GM19025 (cell line): ENCODE measurements at regions not wholly inside any gene's neighbourhood (a gene's known extent, or its start where the extent isn't known, plus 50 kb on each side); places are given as distances from the start of the nearest gene placed in this dataset.

ENCODE experiments used
- ATAC-seq: cut with Tn5 transposase; IDR thresholded peaks from one replicate; pipeline ENCODE4 v1.9.1; 2021; ENCODE audit warnings: mild to moderate bottlenecking, low read depth, moderate library complexity; ENCODE audit not compliant: unreplicated experiment

GRCh38 chr9:85215416-85215815 lies 526.3 kb downstream of the AGTPBP1 start:
- no peak for ATAC-seq

GRCh38 chr9:85213650-85214607 lies 527.8 kb downstream of the AGTPBP1 start:
- ATAC-seq, result no peak

GRCh38 chr9:85212887-85213286 lies 528.9 kb downstream of the AGTPBP1 start:
- no peak for ATAC-seq

- no peak for ATAC-seq
These were observed 529.5 kb downstream of the AGTPBP1 start for GRCh38 chr9:85212209-85212608.

- ATAC-seq, result no peak
These were observed 533.1 kb downstream of the AGTPBP1 start for GRCh38 chr9:85208666-85209065.

GRCh38 chr9:85204176-85204575 lies 534.6 kb downstream of the NTRK2 start:
- no peak for ATAC-seq

GRCh38 chr9:85202596-85202995 lies 533.1 kb downstream of the NTRK2 start:
- ATAC-seq, result no peak

- no peak for ATAC-seq
These were observed 531.3 kb downstream of the NTRK2 start for GRCh38 chr9:85200726-85201404.

GRCh38 chr9:85199866-85200495 lies 530.5 kb downstream of the NTRK2 start:
- ATAC-seq, result no peak

- ATAC-seq, result no peak
These were observed 523.2 kb downstream of the NTRK2 start for GRCh38 chr9:85192750-85193149.

GRCh38 chr9:85186218-85186585 lies 516.7 kb downstream of the NTRK2 start:
- no peak for ATAC-seq

GRCh38 chr9:85185486-85186217 lies 516.1 kb downstream of the NTRK2 start:
- ATAC-seq, result no peak

GRCh38 chr9:85182383-85182782 lies 512.9 kb downstream of the NTRK2 start:
- no peak for ATAC-seq

- ATAC-seq, result no peak
These were observed 508.9 kb downstream of the NTRK2 start for GRCh38 chr9:85178474-85178873.

- ATAC-seq, result no peak
These were observed 504.4 kb downstream of the NTRK2 start for GRCh38 chr9:85173967-85174366.

- ATAC-seq, result no peak
These were observed 502.8 kb downstream of the NTRK2 start for GRCh38 chr9:85172001-85172978.

- ATAC-seq, result no peak
These were observed 501.6 kb downstream of the NTRK2 start for GRCh38 chr9:85171163-85171562.

- ATAC-seq, result no peak
These were observed 498.9 kb downstream of the NTRK2 start for GRCh38 chr9:85168412-85168811.

- ATAC-seq, result no peak
These were observed 497.6 kb downstream of the NTRK2 start for GRCh38 chr9:85167146-85167545.
